ENCODE measurements at regions not wholly inside any gene's neighbourhood (a gene's known extent, or its start where the extent isn't known, plus 50 kb on each side); places are given as distances from the start of the nearest gene placed in this dataset.

- WGBS, 2 donors = 51 to 71% methylated on average over 1 to 2 of the region's 2 CpGs
- no peak for TF ChIP-seq CTCF (IDR thresholded peaks at IDR 0.05)
- TF ChIP-seq EP300 (IDR thresholded peaks at IDR 0.05) = no peak
- no peak for TF ChIP-seq POLR2A (IDR thresholded peaks at IDR 0.05)
- no peak for TF ChIP-seq POLR2AphosphoS5 (IDR thresholded peaks at IDR 0.05)
- ATAC-seq (ENCODE audit: low FRiP score in 2 of 2) (no peak), DNase-seq (no peak)
- H3K36me3 ChIP-seq = no peaks in the 10 kb centered on the region
- H3K4me3 ChIP-seq = no peak overlapping the region
- H3K4me1 ChIP-seq = no peaks in the 10 kb centered on the region
- H3K9me3 ChIP-seq = peaks cover 0 to 7% (median 0%) of the 10 kb centered on the region in 4 donors
- no peaks in the 10 kb centered on the region for H3K27me3 ChIP-seq
- no peak overlapping the region for H3K27ac ChIP-seq
Measured at GRCh38 chrX:45352611-45353010, 151.9 kb upstream of the DIPK2B start.

GRCh38 chrX:45351478-45351877, 150.8 kb upstream of the DIPK2B start:
- ATAC-seq (ENCODE audit: low FRiP score in 2 of 2) (no peak), DNase-seq (no peak)
- TF ChIP-seq EP300 (IDR thresholded peaks at IDR 0.05) (no peak), POLR2A (IDR thresholded peaks at IDR 0.05) (no peak), POLR2AphosphoS5 (IDR thresholded peaks at IDR 0.05) (no peak), CTCF (IDR thresholded peaks at IDR 0.05) (no peak)
- Histone ChIP-seq H3K4me3 (no peak overlapping the region), H3K27me3 (no peaks in the 10 kb centered on the region), H3K27ac (no peak overlapping the region), H3K36me3 (no peaks in the 10 kb centered on the region), H3K9me3 (peaks cover 0 to 7% (median 0%) of the 10 kb centered on the region in 4 donors), H3K4me1 (no peaks in the 10 kb centered on the region)
- WGBS, 2 donors = 50 to 67% methylated on average over 1 to 2 of the region's 2 CpGs

DNA sequence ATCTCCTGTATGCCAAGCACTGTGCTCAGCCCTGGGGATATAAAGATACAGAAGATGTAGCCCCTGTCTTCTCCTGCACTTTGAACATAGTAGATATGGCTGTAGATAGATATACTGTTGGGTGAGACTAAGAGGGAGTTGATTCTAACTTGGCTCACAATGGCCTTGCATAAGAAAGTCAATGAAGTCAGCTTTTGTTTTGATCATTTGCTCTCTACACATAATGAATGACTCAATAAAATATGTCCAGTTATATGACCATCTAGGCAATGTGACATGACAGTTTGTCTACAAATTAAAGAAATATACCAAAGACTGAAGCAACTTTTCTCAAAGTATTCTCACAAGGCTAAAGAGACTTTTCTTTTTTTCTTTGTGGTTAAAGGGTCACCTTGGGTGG, 147.6 kb upstream of the DIPK2B start:
- H3K36me3 ChIP-seq = no peaks in the 10 kb centered on the region
- no peaks in the 10 kb centered on the region for H3K4me1 ChIP-seq
- H3K9me3 ChIP-seq = peaks cover 0 to 7% (median 0%) of the 10 kb centered on the region in 4 donors
- ATAC-seq (ENCODE audit: low FRiP score in 2 of 2) = no peak
- no peak for TF ChIP-seq POLR2A (IDR thresholded peaks at IDR 0.05)
- TF ChIP-seq EP300 (IDR thresholded peaks at IDR 0.05) = no peak
- no peak for TF ChIP-seq POLR2AphosphoS5 (IDR thresholded peaks at IDR 0.05)
- no peak for TF ChIP-seq CTCF (IDR thresholded peaks at IDR 0.05)
- H3K4me3 ChIP-seq = no peak overlapping the region
- no peaks in the 10 kb centered on the region for H3K27me3 ChIP-seq
- DNase-seq = no peak
- H3K27ac ChIP-seq = no peak overlapping the region

- no peaks in the 10 kb centered on the region for H3K4me1 ChIP-seq
- ATAC-seq (ENCODE audit: low FRiP score in 2 of 2) (peak in 1 of 2 donors; percentile 47), DNase-seq (no peak)
- H3K27ac ChIP-seq = no peak overlapping the region
- peaks cover 0 to 7% (median 0%) of the 10 kb centered on the region in 4 donors for H3K9me3 ChIP-seq
- H3K27me3 ChIP-seq = no peaks in the 10 kb centered on the region
- TF ChIP-seq POLR2A (IDR thresholded peaks at IDR 0.05) (no peak), EP300 (IDR thresholded peaks at IDR 0.05) (no peak), POLR2AphosphoS5 (IDR thresholded peaks at IDR 0.05) (no peak), CTCF (IDR thresholded peaks at IDR 0.05) (no peak)
- H3K4me3 ChIP-seq = no peak overlapping the region
- no peaks in the 10 kb centered on the region for H3K36me3 ChIP-seq
Measured at GRCh38 chrX:45347877-45348276, 147.2 kb upstream of the DIPK2B start.

DNA sequence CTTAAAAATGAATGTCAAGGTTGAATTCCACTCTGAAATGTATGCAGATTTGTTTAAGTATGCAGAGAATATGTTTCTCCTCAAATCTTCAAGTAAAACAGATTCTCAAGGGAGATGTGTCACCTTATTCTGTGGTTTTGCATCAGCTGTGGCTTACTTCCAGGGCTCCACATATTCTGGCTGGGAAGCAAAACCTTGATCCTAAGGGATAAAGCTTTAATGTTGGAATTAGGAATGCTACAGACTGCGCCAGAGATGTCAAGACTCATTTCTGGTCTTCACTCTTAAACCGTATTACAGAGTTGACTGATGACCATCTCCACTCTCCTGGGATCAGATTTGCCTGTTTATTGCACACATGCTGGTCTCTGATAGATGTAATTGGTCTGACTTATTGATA, 143.9 kb upstream of the DIPK2B start:
- no peak for DNase-seq
- 82 to 88% methylated on average over 2 of the region's 2 CpGs for WGBS, 2 donors

More for the DNA sequence above, 143.9 kb upstream of the DIPK2B start:
- TF ChIP-seq POLR2AphosphoS5 (IDR thresholded peaks at IDR 0.05) (no peak), CTCF (IDR thresholded peaks at IDR 0.05) (no peak), POLR2A (IDR thresholded peaks at IDR 0.05) (no peak), EP300 (IDR thresholded peaks at IDR 0.05) (no peak)
- Histone ChIP-seq H3K4me3 (no peak overlapping the region), H3K27me3 (no peaks in the 10 kb centered on the region), H3K36me3 (no peaks in the 10 kb centered on the region), H3K9me3 (no peaks in the 10 kb centered on the region), H3K4me1 (no peaks in the 10 kb centered on the region), H3K27ac (no peak overlapping the region)
- no peak for ATAC-seq (ENCODE audit: low FRiP score in 2 of 2)
